A549 (cell line): ENCODE measurements at regions not wholly inside any gene's neighbourhood (a gene's known extent, or its start where the extent isn't known, plus 50 kb on each side); places are given as distances from the start of the nearest gene placed in this dataset.

Experiments used
- ATAC-seq, 2 experiments: fragments of 200-7000 bp in 1 of 2; fragments of >200 bp in 1 of 2; cut with Nextera tagmentation in 1 of 2; cut with Tn5 transposase in 1 of 2; 3 replicates each; pipeline versions ENCODE4 v1.8.0 to v1.9.1; 2018 to 2020; ENCODE audit warnings: mild to moderate bottlenecking in 1 of 2, moderate library complexity in 1 of 2
- CTCF ChIA-PET: fragments of 300-600 bp; sonication (Branson Sonifier 250); formaldehyde crosslinking; extraction: SDS; loops from one replicate; lab custom pipeline; 2021; ENCODE audit warnings: antibody characterized with exemption, inconsistent platforms; lab: Yijun Ruan, JAX
- POLR2A ChIA-PET: fragments of 350-600 bp; formaldehyde crosslinking; extraction: SDS; loops from one replicate; lab custom pipeline; 2021; ENCODE audit warnings: antibody characterized with exemption, inconsistent platforms; lab: Yijun Ruan, JAX
- DNase-seq, 2 experiments: peaks; one replicate each; pipeline versions ENCODE4 v3.0.0 to v3.0.0-alpha.2; 2011 to 2016; ENCODE audit warnings: low read depth in 1 of 2, low spot score in 1 of 2
- FAIRE-seq: peaks from 2 replicates; lab custom pipeline; 2011; peaks lifted over from hg19 to GRCh38; lab: Jason Lieb, UNC
- H3K27ac ChIP-seq, 2 experiments: fragments of >200 bp; sonication (Bioruptor Twin); formaldehyde crosslinking; 3 replicates each; pipeline ENCODE4 v1.5.1; 2016 to 2017
- H3K4me1 ChIP-seq: fragments of >200 bp; sonication (Bioruptor Twin); formaldehyde crosslinking; 3 replicates; pipeline ENCODE4 v1.6.1; 2016
- H3K4me2 ChIP-seq: fragments of >200 bp; sonication (Bioruptor Twin); formaldehyde crosslinking; 3 replicates; pipeline ENCODE4 v1.6.1; 2016
- H3K4me3 ChIP-seq: fragments of >200 bp; sonication (Bioruptor Twin); formaldehyde crosslinking; 3 replicates; pipeline ENCODE4 v1.5.1; 2016
- H3K9me3 ChIP-seq: fragments of >200 bp; sonication (Bioruptor Twin); formaldehyde crosslinking; 3 replicates; pipeline ENCODE4 v1.6.1; 2016
- BCL3 ChIP-seq: fragments of >200 bp; sonication (Bioruptor Twin); formaldehyde crosslinking; IDR thresholded peaks from 3 replicates; pipeline ENCODE4 v1.6.1; 2016
- CBX8 ChIP-seq: fragments of 200-600 bp; sonication (generic); IDR thresholded peaks from 2 replicates; pipeline ENCODE4 v1.6.1; 2016
- CHD4 ChIP-seq: fragments of 200-600 bp; sonication (generic); IDR thresholded peaks from 2 replicates; pipeline ENCODE4 v1.6.1; 2016; ENCODE audit warnings: antibody characterized with exemption, mild to moderate bottlenecking, borderline replicate concordance
- CTCF ChIP-seq: fragments of >200 bp; sonication (Bioruptor Twin); formaldehyde crosslinking; IDR thresholded peaks from 3 replicates; pipeline ENCODE4 v1.5.1; 2016
- ESRRA ChIP-seq: fragments of 150-350 bp; IDR thresholded peaks from 2 replicates; pipeline ENCODE4 v1.6.1; 2014; ENCODE audit warnings: mild to moderate bottlenecking, low read length, borderline replicate concordance
- MAFK ChIP-seq: fragments of 450-650 bp; IDR thresholded peaks from 2 replicates; pipeline ENCODE4 v1.6.1; 2014; ENCODE audit not compliant: partially characterized antibody
- PHF8 ChIP-seq: fragments of 200-600 bp; sonication (generic); IDR thresholded peaks from 2 replicates; pipeline ENCODE4 v1.6.1; 2016; ENCODE audit warnings: low read depth, mild to moderate bottlenecking, antibody characterized with exemption, moderate library complexity, borderline replicate concordance
- WGBS: methylation state at CpG from one replicate; pipeline ENCODE4 v1.1.6; 2017; ENCODE audit errors: missing lambda C conversion rate; 5-methylcytosine and 5-hydroxymethylcytosine counted together

GRCh38 chr10:92792661-92793060, 55.7 kb upstream of the EXOC6 start:
- 92% methylated on average over 1 of the region's 1 CpG for WGBS
- ATAC-seq (no peak), FAIRE-seq (no peak), DNase-seq (no peak)
- TF ChIP-seq CBX8 (no peak), CTCF (no peak), ESRRA (no peak), CHD4 (no peak), MAFK (peak; percentile 71), BCL3 (no peak), PHF8 (no peak)
- Histone ChIP-seq H3K4me1 (no peaks in the 10 kb centered on the region), H3K27ac (no peak overlapping the region), H3K4me3 (no peak overlapping the region), H3K9me3 (no peaks in the 10 kb centered on the region), H3K4me2 (no peak overlapping the region)
- ChIA-PET POLR2A (no interaction called here), CTCF (no interaction called here)
